HepG2 (cell line): ENCODE measurements at regions not wholly inside any gene's neighbourhood (a gene's known extent, or its start where the extent isn't known, plus 50 kb on each side); places are given as distances from the start of the nearest gene placed in this dataset.

Experiments
- ATAC-seq: fragments of 200-7000 bp; cut with Tn5 transposase; 3 replicates; pipeline ENCODE4 v1.9.1; 2020; ENCODE audit warnings: mild to moderate bottlenecking, moderate library complexity
- BruUV-seq: library from RNA; stranded (reverse); fragments of 400-500 nt; replicated peaks from 2 replicates; lab custom pipeline; 2021; lab: Mats Ljungman, UMichigan
- CTCF ChIA-PET: fragments of 300-600 bp; formaldehyde crosslinking; extraction: SDS; loops from one replicate; lab custom pipeline; 2021; ENCODE audit warnings: low total read pairs, inconsistent platforms, low intra/inter-chr PET ratio; lab: Yijun Ruan, JAX
- POLR2A ChIA-PET: fragments of 350-600 bp; sonication (Branson Sonifier 250); formaldehyde crosslinking; loops from one replicate; lab custom pipeline; 2020; ENCODE audit warnings: antibody characterized with exemption, inconsistent platforms; lab: Yijun Ruan, JAX
- DNase-seq: peaks from one replicate; pipeline ENCODE4 v3.0.0-alpha.2; 2015; ENCODE audit warnings: low spot score
- FAIRE-seq: peaks from 3 replicates; lab custom pipeline; 2011; peaks lifted over from hg19 to GRCh38; lab: Jason Lieb, UNC
- H2AFZ ChIP-seq: one replicate; pipeline ENCODE4 v1.6.1; 2011; ENCODE audit warnings: low read length, inconsistent platforms
- H3K27ac ChIP-seq: fragments of 300-600 bp; 3 replicates; pipeline ENCODE4 v1.8.0; 2011; ENCODE audit warnings: mixed run types, mild to moderate bottlenecking, mixed read lengths, low read length, inconsistent platforms; ENCODE audit not compliant: insufficient read depth; ENCODE audit errors: extremely low read length
- H3K27me3 ChIP-seq, 2 experiments: fragments of 200-600 bp in 1 of 2; 2 replicates in 1 of 2; 3 replicates in 1 of 2; pipeline versions ENCODE4 v1.6.0 to v1.8.0; 2011; ENCODE audit warnings: low read length in 2 of 2, mild to moderate bottlenecking in 2 of 2, moderate library complexity in 2 of 2, inconsistent platforms in 1 of 2; ENCODE audit not compliant: insufficient read depth in 2 of 2, control insufficient read depth in 1 of 2
- H3K36me3 ChIP-seq, 2 experiments: fragments of 200-600 bp in 1 of 2; replicated peaks in 1 of 2; 2 replicates in 1 of 2; 3 replicates in 1 of 2; pipeline versions ENCODE4 v1.5.1 to v1.8.0; 2011; ENCODE audit warnings: low read length in 2 of 2, inconsistent platforms in 1 of 2; ENCODE audit not compliant: insufficient read depth in 2 of 2, control insufficient read depth in 1 of 2
- H3K4me1 ChIP-seq: 2 replicates; pipeline ENCODE4 v1.5.1; 2012; ENCODE audit warnings: low read length, inconsistent platforms; ENCODE audit not compliant: insufficient read depth
- H3K4me2 ChIP-seq: 2 replicates; pipeline ENCODE4 v1.6.0; 2011; ENCODE audit warnings: low read depth, low read length, inconsistent platforms
- H3K4me3 ChIP-seq, 3 experiments: fragments of 200-600 bp in 1 of 3; sonication (generic), shearing (Covaris generic) in 1 of 3; replicated peaks in 1 of 3; 2 replicates each; pipeline ENCODE4 v1.5.1; 2011 to 2016; ENCODE audit warnings: low read length in 3 of 3, inconsistent platforms in 2 of 3, low read depth in 2 of 3, mild to moderate bottlenecking in 2 of 3, control low read depth in 1 of 3, mixed read lengths in 1 of 3; ENCODE audit not compliant: insufficient read depth in 1 of 3
- H3K79me2 ChIP-seq: one replicate; pipeline ENCODE4 v1.6.1; 2011; ENCODE audit warnings: low read length, inconsistent platforms; ENCODE audit not compliant: insufficient read depth
- H3K9ac ChIP-seq: 2 replicates; pipeline ENCODE4 v1.6.0; 2011; ENCODE audit warnings: mild to moderate bottlenecking, low read depth, low read length, inconsistent platforms; ENCODE audit not compliant: insufficient read depth
- H3K9me3 ChIP-seq: 2 replicates; pipeline ENCODE4 v1.5.1; 2012; ENCODE audit warnings: mild to moderate bottlenecking, low read length
- H4K20me1 ChIP-seq: 2 replicates; pipeline ENCODE4 v1.6.0; 2011; ENCODE audit warnings: inconsistent platforms, mild to moderate bottlenecking, low read length, moderate library complexity; ENCODE audit not compliant: insufficient read depth
- FOSL1 ChIP-seq: sonication (generic); formaldehyde crosslinking; IDR thresholded peaks from 2 replicates; pipeline ENCODE4 v1.9.0; 2021; ENCODE audit warnings: missing genetic modification reagents, borderline replicate concordance
- JARID2 ChIP-seq: sonication (generic); formaldehyde crosslinking; IDR thresholded peaks from 2 replicates; pipeline ENCODE4 v1.8.1; 2023; ENCODE audit warnings: missing genetic modification reagents, inconsistent platforms; ENCODE audit not compliant: insufficient replicate concordance
- SRY ChIP-seq: sonication (generic); formaldehyde crosslinking; IDR thresholded peaks from 2 replicates; pipeline ENCODE4 v1.8.0; 2022; ENCODE audit warnings: mild to moderate bottlenecking, missing genetic modification reagents
- SSRP1 ChIP-seq: IDR thresholded peaks from 2 replicates; pipeline ENCODE4 v1.6.1; 2016; ENCODE audit warnings: control low read depth
- TFE3 ChIP-seq: IDR thresholded peaks from 2 replicates; pipeline ENCODE4 v1.6.1; 2016
- XRCC5 ChIP-seq: fragments of 200-400 bp; formaldehyde crosslinking; optimal IDR thresholded peaks from 2 replicates; pipeline ENCODE3; 2017; ENCODE audit warnings: mild to moderate bottlenecking, low read length
- ZNF12 ChIP-seq: sonication (generic); formaldehyde crosslinking; IDR thresholded peaks from 2 replicates; pipeline ENCODE4 v1.5.0; 2020; ENCODE audit warnings: missing genetic modification reagents
- WGBS: methylation state at CpG from one replicate; pipeline ENCODE4 v1.1.6; 2017; ENCODE audit warnings: low lambda C conversion rate; 5-methylcytosine and 5-hydroxymethylcytosine counted together
- in situ Hi-C: cut with HindIII; loops from 2 replicates; pipeline ENCODE4 v1.10.0; 2017; ENCODE audit warnings: low pct_unique_long_range_greater_than_20kb; ENCODE audit not compliant: extremely low pct_ligation_motif_present
- intact Hi-C: fragments of 100-400 bp; cut with micrococcal nuclease; formaldehyde crosslinking; loops from one replicate; pipeline ENCODE4 v1.10.0; 2022; ENCODE audit not compliant: unreplicated experiment
- TF ChIP-seq, protein P1 (sequence below): sonication (generic); formaldehyde crosslinking; conservative IDR thresholded peaks from 2 replicates; pipeline ENCODE4 v1.8.0; 2022; ENCODE audit warnings: missing genetic modification reagents
- TF ChIP-seq, protein P2 (sequence below): sonication (generic); formaldehyde crosslinking; IDR thresholded peaks from 2 replicates; pipeline ENCODE4 v1.4.0; 2020; ENCODE audit warnings: missing genetic modification reagents
- TF ChIP-seq, protein P3 (sequence below): sonication (generic); formaldehyde crosslinking; IDR thresholded peaks from 2 replicates; pipeline ENCODE4 v1.8.1; 2022; ENCODE audit warnings: mild to moderate bottlenecking, missing genetic modification reagents

DNA sequence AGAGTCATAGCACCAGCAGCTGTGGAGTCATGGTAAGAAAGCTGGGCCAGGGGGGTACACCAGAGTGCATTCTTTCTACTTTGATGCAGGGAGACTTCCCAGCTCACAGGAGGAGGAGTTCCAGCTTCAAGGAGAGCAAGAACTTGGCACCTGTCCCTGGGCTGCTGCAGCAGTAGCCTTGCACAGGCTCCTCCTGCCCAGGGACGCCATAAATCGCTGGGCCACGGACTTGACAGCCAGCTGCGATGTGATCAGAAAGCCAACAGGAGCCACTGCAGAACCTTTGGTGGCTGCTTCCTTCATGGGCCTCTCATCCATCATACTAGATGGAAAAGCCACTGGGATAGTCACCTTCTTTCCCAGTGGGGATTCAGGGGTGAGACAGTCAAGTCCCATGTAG, 234.7 kb downstream of the NMUR2 start:
- H3K9ac ChIP-seq, result no peak overlapping the region
- CTCF ChIA-PET, result no interaction called here
- no TSS peak for BruUV-seq
- no peaks in the 10 kb centered on the region for H4K20me1 ChIP-seq
- H3K4me1 ChIP-seq, result no peaks in the 10 kb centered on the region
- FAIRE-seq (no peak), ATAC-seq (no peak), DNase-seq (no peak)
- TF ChIP-seq, protein P1, sequence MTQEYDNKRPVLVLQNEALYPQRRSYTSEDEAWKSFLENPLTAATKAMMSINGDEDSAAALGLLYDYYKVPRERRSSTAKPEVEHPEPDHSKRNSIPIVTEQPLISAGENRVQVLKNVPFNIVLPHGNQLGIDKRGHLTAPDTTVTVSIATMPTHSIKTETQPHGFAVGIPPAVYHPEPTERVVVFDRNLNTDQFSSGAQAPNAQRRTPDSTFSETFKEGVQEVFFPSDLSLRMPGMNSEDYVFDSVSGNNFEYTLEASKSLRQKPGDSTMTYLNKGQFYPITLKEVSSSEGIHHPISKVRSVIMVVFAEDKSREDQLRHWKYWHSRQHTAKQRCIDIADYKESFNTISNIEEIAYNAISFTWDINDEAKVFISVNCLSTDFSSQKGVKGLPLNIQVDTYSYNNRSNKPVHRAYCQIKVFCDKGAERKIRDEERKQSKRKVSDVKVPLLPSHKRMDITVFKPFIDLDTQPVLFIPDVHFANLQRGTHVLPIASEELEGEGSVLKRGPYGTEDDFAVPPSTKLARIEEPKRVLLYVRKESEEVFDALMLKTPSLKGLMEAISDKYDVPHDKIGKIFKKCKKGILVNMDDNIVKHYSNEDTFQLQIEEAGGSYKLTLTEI (CRISPR knock-in tag), result no peak
- TF ChIP-seq JARID2 (CRISPR knock-in tag), result no peak
- TF ChIP-seq XRCC5, result no peak
- no peak for TF ChIP-seq SRY (CRISPR knock-in tag)
- no peak for TF ChIP-seq FOSL1 (CRISPR knock-in tag)
- TF ChIP-seq, protein P2, sequence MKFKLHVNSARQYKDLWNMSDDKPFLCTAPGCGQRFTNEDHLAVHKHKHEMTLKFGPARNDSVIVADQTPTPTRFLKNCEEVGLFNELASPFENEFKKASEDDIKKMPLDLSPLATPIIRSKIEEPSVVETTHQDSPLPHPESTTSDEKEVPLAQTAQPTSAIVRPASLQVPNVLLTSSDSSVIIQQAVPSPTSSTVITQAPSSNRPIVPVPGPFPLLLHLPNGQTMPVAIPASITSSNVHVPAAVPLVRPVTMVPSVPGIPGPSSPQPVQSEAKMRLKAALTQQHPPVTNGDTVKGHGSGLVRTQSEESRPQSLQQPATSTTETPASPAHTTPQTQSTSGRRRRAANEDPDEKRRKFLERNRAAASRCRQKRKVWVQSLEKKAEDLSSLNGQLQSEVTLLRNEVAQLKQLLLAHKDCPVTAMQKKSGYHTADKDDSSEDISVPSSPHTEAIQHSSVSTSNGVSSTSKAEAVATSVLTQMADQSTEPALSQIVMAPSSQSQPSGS, result no peak
- TF ChIP-seq TFE3 (CRISPR knock-in tag), result no peak
- TF ChIP-seq, protein P3, sequence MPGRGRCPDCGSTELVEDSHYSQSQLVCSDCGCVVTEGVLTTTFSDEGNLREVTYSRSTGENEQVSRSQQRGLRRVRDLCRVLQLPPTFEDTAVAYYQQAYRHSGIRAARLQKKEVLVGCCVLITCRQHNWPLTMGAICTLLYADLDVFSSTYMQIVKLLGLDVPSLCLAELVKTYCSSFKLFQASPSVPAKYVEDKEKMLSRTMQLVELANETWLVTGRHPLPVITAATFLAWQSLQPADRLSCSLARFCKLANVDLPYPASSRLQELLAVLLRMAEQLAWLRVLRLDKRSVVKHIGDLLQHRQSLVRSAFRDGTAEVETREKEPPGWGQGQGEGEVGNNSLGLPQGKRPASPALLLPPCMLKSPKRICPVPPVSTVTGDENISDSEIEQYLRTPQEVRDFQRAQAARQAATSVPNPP (CRISPR knock-in tag), result no peak
- TF ChIP-seq SSRP1, result no peak
- no peak for TF ChIP-seq ZNF12 (CRISPR knock-in tag)
- POLR2A ChIA-PET, result no interaction called here
- no peaks in the 10 kb centered on the region for H3K79me2 ChIP-seq
- H3K9me3 ChIP-seq, result no peaks in the 10 kb centered on the region
- no peak overlapping the region for H3K27ac ChIP-seq
- intact Hi-C loops, result no loop called here
- H3K4me2 ChIP-seq, result no peak overlapping the region
- H3K27me3 ChIP-seq, result no peaks in the 10 kb centered on the region
- no CpG with 5 or more reads among the region's 4 CpGs for WGBS
- H3K36me3 ChIP-seq, result no peaks in the 10 kb centered on the region
- no peak overlapping the region for H3K4me3 ChIP-seq
- in situ Hi-C loops, result no loop called here
- H2AFZ ChIP-seq, result no peak overlapping the region
